Thymus (tissue), 11 donors: ENCODE measurements at regions not wholly inside any gene's neighbourhood (a gene's known extent, or its start where the extent isn't known, plus 50 kb on each side); places are given as distances from the start of the nearest gene placed in this dataset.

Experiments used
- DNase-seq, 9 donors: peaks; one replicate each; pipeline ENCODE4 v3.0.0-alpha.2; 2013; ENCODE audit warnings: low spot score in 9 of 9, low read depth in 6 of 9, missing footprints in 1 of 9
- H3K27ac ChIP-seq, 2 donors: one replicate each; pipeline ENCODE4 v1.5.1; 2013; ENCODE audit warnings: control low read depth in 1 of 2, low read depth in 1 of 2, low read length in 1 of 2, mild to moderate bottlenecking in 1 of 2, moderate library complexity in 1 of 2
- H3K27me3 ChIP-seq, 2 donors: one replicate each; pipeline ENCODE4 v1.5.1; 2013; ENCODE audit warnings: low read length in 1 of 2; ENCODE audit not compliant: control insufficient read depth in 2 of 2, insufficient read depth in 1 of 2
- H3K36me3 ChIP-seq, 2 donors: one replicate each; pipeline ENCODE4 v1.5.1; 2013; ENCODE audit warnings: low read length in 1 of 2, mild to moderate bottlenecking in 1 of 2, moderate library complexity in 1 of 2; ENCODE audit not compliant: control insufficient read depth in 2 of 2, insufficient read depth in 2 of 2
- H3K4me1 ChIP-seq, 2 donors: one replicate each; pipeline ENCODE4 v1.5.1; 2013; ENCODE audit warnings: low read length in 2 of 2; ENCODE audit not compliant: control insufficient read depth in 2 of 2, insufficient read depth in 2 of 2
- H3K4me3 ChIP-seq, 2 donors: one replicate each; pipeline ENCODE4 v1.5.1; 2013; ENCODE audit warnings: low read length in 2 of 2, control low read depth in 1 of 2, mild to moderate bottlenecking in 1 of 2
- H3K9me3 ChIP-seq, 2 donors: one replicate each; pipeline ENCODE4 v1.5.1; 2013; ENCODE audit warnings: low read length in 1 of 2, mild to moderate bottlenecking in 1 of 2; ENCODE audit not compliant: control insufficient read depth in 2 of 2, insufficient read depth in 1 of 2
- WGBS: extraction: QIAGEN DNeasy Blood & Tissue Kit; methylation state at CpG from one replicate; pipeline ENCODE4 v1.1.7; 2013; 5-methylcytosine and 5-hydroxymethylcytosine counted together
- donor health status: healthy.

DNA sequence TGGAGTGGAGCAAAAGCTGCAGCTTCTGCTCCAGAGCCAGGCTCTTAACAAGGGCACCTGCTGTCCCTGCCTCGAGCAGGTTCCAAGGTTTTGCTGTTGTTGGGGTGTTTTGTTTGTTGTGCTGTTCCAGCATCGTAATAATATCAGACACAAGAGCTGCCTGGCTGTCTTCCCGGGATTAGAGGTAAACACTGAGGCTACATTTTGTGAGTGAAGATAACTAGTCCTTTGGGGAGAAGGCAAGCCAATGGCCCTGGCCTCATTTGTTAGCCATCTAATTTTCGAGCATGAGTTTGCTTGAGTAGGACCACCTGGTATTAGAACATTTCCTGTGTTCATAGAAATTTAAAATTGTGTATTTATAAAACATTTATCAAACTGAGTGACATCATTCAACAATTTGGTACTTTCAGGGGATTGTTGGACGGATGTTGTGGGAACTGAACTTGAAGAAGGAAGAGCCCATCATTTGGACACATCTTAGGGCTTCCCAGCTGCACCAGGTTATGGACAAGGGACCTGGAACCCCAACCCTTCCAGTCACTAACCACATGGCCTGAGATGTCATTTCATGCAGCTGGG is 555.0 kb downstream of the TNS3 start:
- Histone ChIP-seq H3K4me1 (no peaks in the 10 kb centered on the region), H3K27me3 (no peaks in the 10 kb centered on the region), H3K27ac (no peak overlapping the region), H3K4me3 (no peak overlapping the region), H3K36me3 (no peaks in the 10 kb centered on the region), H3K9me3 (no peaks in the 10 kb centered on the region)
- DNase-seq = no peak
- 84% methylated on average over 5 of the region's 5 CpGs for WGBS

DNA sequence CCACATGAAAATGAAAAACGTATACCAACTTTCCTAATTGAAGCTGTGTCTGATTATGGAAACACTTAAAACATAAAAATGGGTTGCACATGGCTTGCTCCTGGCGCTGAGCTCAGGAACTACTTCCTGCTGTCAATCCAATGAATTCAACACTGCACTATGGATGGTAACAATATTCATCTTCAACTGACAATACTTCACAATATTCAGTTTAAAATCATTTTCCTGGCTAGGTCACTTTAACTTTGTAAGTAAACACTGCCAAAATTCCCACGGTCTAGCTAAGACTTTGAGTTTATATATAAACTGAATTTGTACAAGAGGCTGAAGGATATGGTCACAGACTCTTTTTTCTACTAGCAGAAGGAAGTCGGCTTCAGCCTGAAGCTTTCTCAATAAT is 556.9 kb downstream of the TNS3 start:
- Histone ChIP-seq H3K4me1 (no peaks in the 10 kb centered on the region), H3K36me3 (no peaks in the 10 kb centered on the region), H3K9me3 (no peaks in the 10 kb centered on the region), H3K4me3 (no peak overlapping the region), H3K27ac (no peak overlapping the region), H3K27me3 (no peaks in the 10 kb centered on the region)
- 86% methylated on average over 4 of the region's 4 CpGs for WGBS
- no peak for DNase-seq

DNA sequence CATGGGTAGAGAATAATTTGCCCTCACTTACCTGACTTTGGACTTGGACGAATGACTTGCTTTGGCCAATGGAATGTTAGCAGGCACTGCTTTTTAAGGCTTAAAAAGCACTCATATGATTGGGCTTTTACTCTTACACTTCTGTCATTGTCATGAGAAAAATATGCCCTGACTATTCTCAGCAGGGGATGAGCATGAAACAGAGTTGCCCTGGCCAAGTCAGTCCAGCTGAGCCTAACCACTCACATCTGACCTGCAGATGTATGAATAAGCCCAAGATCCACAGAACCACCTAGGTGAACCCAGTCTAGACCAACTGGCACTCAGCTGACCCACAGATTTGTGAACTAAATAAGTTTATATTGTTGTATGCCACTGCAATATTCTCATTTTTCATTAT is 573.5 kb downstream of the TNS3 start:
- no peak for DNase-seq
- no peaks in the 10 kb centered on the region for H3K4me1 ChIP-seq
- no peaks in the 10 kb centered on the region for H3K9me3 ChIP-seq
- H3K4me3 ChIP-seq = no peak overlapping the region
- whole genome bisulfite sequencing = 97% methylated on average over 1 of the region's 1 CpG
- H3K27ac ChIP-seq = no peak overlapping the region
- no peaks in the 10 kb centered on the region for H3K36me3 ChIP-seq
- no peaks in the 10 kb centered on the region for H3K27me3 ChIP-seq

DNA sequence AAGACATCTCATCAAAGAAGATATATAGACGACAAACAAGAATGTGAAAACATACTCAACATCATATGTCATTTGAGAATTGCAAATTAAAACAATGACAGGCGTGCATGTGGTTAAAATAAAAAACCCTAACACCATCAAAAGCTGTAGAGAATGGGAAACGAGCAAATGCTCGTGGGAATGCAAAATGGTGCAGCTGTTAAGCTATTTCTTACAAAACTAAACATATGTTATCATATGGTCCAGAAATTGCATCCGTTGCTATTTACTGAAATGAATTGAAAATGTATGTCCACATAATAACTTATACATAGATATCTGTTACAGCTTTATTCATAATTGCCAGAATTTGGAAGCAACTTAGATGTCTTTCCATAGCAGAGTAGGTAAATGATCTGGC is 574.4 kb downstream of the TNS3 start:
- Histone ChIP-seq H3K4me3 (no peak overlapping the region), H3K36me3 (no peaks in the 10 kb centered on the region), H3K27ac (no peak overlapping the region), H3K4me1 (no peaks in the 10 kb centered on the region), H3K27me3 (no peaks in the 10 kb centered on the region), H3K9me3 (no peaks in the 10 kb centered on the region)
- DNase-seq = no peak
- WGBS = 77% methylated on average over 5 of the region's 5 CpGs

DNA sequence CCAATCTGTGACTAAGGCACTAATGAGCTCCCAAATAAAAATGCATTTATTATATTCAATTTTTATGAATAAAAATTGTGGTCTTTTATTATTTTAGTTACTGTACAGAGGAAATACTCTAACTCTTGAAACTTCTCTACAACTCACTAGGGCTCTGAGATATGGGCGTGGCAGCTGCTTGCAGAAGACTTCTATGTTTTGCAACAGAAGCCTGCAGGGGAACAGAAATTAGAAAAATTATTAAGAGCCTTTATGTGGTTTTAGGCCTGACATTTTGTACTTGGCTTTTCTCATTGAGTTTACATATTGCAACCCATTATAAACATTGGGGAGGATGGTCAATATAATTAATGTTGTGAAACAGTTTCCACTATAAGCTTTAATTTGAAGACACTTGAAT is 581.4 kb downstream of the TNS3 start:
- Histone ChIP-seq H3K27ac (no peak overlapping the region), H3K27me3 (no peaks in the 10 kb centered on the region), H3K36me3 (no peaks in the 10 kb centered on the region), H3K9me3 (no peaks in the 10 kb centered on the region), H3K4me1 (no peaks in the 10 kb centered on the region), H3K4me3 (no peak overlapping the region)
- DNase-seq = no peak
- WGBS = 92% methylated on average over 1 of the region's 1 CpG

DNA sequence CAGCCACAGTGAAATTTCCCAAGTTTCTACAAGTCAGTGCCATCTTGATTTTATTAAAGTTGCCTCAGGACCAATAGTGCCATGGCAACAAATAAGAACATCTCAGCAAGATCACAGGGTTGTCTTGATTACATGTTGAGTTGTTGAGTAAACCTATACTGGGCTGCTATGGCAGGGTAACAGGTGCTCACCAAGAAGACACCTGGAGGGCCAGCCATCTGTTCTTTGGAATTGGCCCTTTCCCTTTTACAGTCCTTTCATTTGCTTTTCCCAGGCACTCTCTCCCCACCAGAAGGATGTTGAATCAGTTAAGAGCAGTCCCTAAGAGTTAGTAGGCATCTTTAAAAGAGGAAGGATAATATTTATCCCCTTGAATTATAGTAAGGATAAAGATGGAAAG is 582.0 kb downstream of the TNS3 start:
- H3K4me3 ChIP-seq = no peak overlapping the region
- no peak for DNase-seq
- H3K4me1 ChIP-seq = no peaks in the 10 kb centered on the region
- no peaks in the 10 kb centered on the region for H3K9me3 ChIP-seq
- no peaks in the 10 kb centered on the region for H3K27me3 ChIP-seq
- H3K27ac ChIP-seq = no peak overlapping the region
- H3K36me3 ChIP-seq = no peaks in the 10 kb centered on the region

DNA sequence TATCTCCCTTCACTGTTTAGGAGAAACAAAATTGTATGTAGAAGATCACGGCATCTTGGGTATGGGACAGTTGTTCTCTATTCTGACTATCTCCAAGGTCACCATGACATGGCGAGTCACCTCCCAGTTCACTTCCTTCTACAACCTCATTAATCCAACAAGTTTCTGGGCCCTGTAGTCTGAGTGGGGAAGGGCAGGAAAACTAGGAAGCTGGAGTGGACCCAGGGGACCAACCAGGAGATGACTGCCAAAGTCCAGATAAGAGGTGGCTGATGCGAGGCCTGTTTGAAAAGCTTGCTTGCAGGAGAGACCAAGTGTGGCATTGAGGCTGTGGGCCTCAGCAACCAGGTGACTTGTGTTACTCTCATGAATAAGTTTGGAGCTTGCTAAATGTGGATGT is 584.9 kb downstream of the TNS3 start:
- no peaks in the 10 kb centered on the region for H3K4me1 ChIP-seq

DNA sequence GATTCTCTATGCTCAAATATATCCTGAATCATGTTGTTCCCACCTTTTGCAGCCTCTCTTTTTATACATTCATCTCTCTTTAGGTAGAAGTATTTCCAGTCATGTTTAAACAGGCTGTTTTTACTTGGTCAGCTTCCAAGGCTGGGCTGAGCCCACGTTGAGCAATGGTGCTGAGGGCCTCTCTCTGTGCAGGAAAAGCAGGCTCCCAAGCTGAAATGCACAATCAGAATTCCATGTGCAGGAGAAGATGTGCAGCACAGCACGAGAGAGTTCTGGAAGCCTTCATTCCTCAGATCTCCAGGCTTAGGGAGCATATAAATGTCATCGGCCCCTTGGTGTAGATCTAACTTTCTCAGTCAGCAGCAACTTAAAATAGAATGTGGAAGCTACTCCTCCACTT is 588.5 kb downstream of the TNS3 start:
- H3K27ac ChIP-seq = no peak overlapping the region
- no peaks in the 10 kb centered on the region for H3K9me3 ChIP-seq
- H3K4me3 ChIP-seq = no peak overlapping the region
- WGBS = 80% methylated on average over 3 of the region's 3 CpGs
- H3K36me3 ChIP-seq = no peaks in the 10 kb centered on the region
- no peak for DNase-seq
- no peaks in the 10 kb centered on the region for H3K4me1 ChIP-seq
- no peaks in the 10 kb centered on the region for H3K27me3 ChIP-seq

More for the DNA sequence above, 584.9 kb downstream of the TNS3 start:
- no peak for DNase-seq
- H3K9me3 ChIP-seq = no peaks in the 10 kb centered on the region
- no peaks in the 10 kb centered on the region for H3K27me3 ChIP-seq
- 96% methylated on average over 3 of the region's 3 CpGs for WGBS
- H3K36me3 ChIP-seq = no peaks in the 10 kb centered on the region
- no peak overlapping the region for H3K4me3 ChIP-seq
- no peak overlapping the region for H3K27ac ChIP-seq

DNA sequence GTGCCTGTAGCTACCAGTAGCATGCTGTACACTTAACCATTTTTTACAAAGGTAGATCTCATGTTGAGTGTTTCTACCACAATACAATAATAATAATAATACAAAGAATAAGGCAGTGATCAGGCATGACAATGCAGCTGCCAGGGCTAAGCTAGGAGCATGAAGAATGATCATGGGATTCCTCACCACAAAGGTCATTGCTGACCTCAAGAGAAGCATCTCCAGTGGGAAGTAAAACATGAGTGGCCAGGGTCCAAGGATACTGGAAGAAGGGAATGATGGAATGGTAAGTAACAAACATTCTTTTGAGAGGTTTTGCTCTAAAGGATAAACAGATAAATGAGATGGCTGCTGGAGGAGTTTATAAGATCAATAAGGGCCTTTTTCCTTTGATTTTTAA is 591.1 kb downstream of the TNS3 start:
- Histone ChIP-seq H3K4me3 (no peak overlapping the region), H3K9me3 (no peaks in the 10 kb centered on the region), H3K36me3 (no peaks in the 10 kb centered on the region), H3K27me3 (no peaks in the 10 kb centered on the region), H3K4me1 (no peaks in the 10 kb centered on the region), H3K27ac (no peak overlapping the region)
- DNase-seq = no peak

DNA sequence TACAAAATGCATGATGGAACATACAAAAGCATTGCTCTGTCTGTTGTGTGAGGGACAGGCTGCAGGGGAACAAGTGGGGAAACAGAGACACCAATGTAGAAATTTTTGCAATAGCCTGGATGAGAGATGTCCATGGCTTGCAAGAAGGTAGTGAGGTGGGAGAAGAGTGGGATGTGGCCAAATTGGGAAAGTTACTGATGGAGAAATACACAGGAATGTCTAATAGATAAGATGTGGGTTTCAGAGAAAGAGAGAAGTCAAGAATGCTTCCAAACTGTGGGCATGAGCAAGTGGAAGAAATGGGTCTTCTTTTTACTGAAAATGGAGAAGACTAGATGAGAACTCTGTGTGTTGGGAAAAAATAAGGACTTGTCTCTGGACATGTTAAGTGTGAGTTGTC is 592.7 kb downstream of the TNS3 start:
- DNase-seq = no peak
- Histone ChIP-seq H3K4me3 (no peak overlapping the region), H3K36me3 (no peaks in the 10 kb centered on the region), H3K4me1 (no peaks in the 10 kb centered on the region), H3K27ac (no peak overlapping the region), H3K9me3 (no peaks in the 10 kb centered on the region), H3K27me3 (no peaks in the 10 kb centered on the region)
